Naive thymus-derived CD8-positive, alpha-beta T cell (primary cell): ENCODE measurements at regions not wholly inside any gene's neighbourhood (a gene's known extent, or its start where the extent isn't known, plus 50 kb on each side); places are given as distances from the start of the nearest gene placed in this dataset.

Experiments
- ATAC-seq, 2 donors: fragments of 150-1000 bp; cut with Tn5 transposase in 1 of 2; sonication (Bioruptor Pico), chemical (Tn5 transposase) in 1 of 2; 1 replicate in 1 of 2; 2 replicates in 1 of 2; pipeline ENCODE4 v1.10.0; 2021; ENCODE audit warnings: mild to moderate bottlenecking in 2 of 2, moderate library complexity in 2 of 2
- POLR2A ChIA-PET: fragments of 350-600 bp; sonication (Branson Sonifier 250); formaldehyde crosslinking; loops from one replicate; lab custom pipeline; 2021; ENCODE audit warnings: antibody characterized with exemption; lab: Charles Lee
- DNase-seq, 10 donors: peaks; one replicate each; pipeline versions ENCODE4 v3.0.0 to v3.0.0-alpha.2; 2020 to 2022
- H3K27ac Mint-ChIP-seq, 10 donors: one replicate each; pipeline ENCODE4 v1.8.0; 2020 to 2022; ENCODE audit warnings: mild to moderate bottlenecking in 10 of 10, mixed read lengths in 10 of 10, moderate library complexity in 4 of 10, inconsistent platforms in 1 of 10
- H3K27me3 Mint-ChIP-seq, 5 donors: one replicate each; pipeline ENCODE4 v1.8.0; 2021 to 2022; ENCODE audit warnings: mixed read lengths in 5 of 5
- H3K36me3 Mint-ChIP-seq, 3 donors: one replicate each; pipeline ENCODE4 v1.8.0; 2020 to 2022; ENCODE audit warnings: mixed read lengths in 3 of 3, mild to moderate bottlenecking in 2 of 3, inconsistent platforms in 1 of 3
- H3K4me1 Mint-ChIP-seq, 4 donors: one replicate each; pipeline ENCODE4 v1.8.0; 2021 to 2022; ENCODE audit warnings: mixed read lengths in 4 of 4
- H3K4me3 Mint-ChIP-seq, 10 donors: one replicate each; pipeline ENCODE4 v1.8.0; 2020 to 2022; ENCODE audit warnings: mild to moderate bottlenecking in 10 of 10, mixed read lengths in 10 of 10, moderate library complexity in 6 of 10, inconsistent platforms in 1 of 10
- H3K9me3 Mint-ChIP-seq, 9 donors: one replicate each; pipeline ENCODE4 v1.8.0; 2020 to 2022; ENCODE audit warnings: mixed read lengths in 9 of 9, mild to moderate bottlenecking in 3 of 9, inconsistent platforms in 1 of 9, moderate library complexity in 1 of 9

DNA sequence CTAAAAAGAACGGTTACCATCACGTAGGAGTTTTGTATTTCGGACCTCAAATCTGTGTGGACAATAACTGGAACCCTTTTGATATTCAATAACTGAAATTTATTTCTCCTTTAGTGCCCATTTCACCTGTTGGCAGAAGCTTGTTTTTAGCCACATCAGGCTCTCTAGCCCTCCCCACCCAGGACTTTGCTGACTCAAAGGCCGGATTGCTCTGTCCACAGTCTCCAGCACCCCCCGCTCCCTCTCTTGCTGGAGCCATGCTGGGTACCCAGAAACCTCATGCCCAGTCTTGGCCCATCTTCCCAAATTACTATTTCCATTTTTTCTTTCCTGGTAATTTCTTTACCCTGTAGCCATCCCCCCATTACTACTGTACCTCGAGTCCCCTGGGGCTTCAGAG is 55.8 kb upstream of the DUSP22 start:
- Mint-ChIP-seq H3K4me1 (peaks cover 13 to 30% (median 27%) of the 10 kb centered on the region in 4 donors), H3K27me3 (no peaks in the 10 kb centered on the region), H3K4me3 (peak overlapping the region; percentile 12 to 86 (median 78)), H3K36me3 (no peaks in the 10 kb centered on the region), H3K27ac (peak overlapping the region; percentile 86 to 99 (median 88)), H3K9me3 (no peaks in the 10 kb centered on the region)
- no peak for DNase-seq
- ATAC-seq: no peak
- POLR2A ChIA-PET: no interaction called here

GRCh38 chr6:240151-240550 is 52.1 kb upstream of the DUSP22 start:
- Mint-ChIP-seq H3K36me3 (no peaks in the 10 kb centered on the region), H3K27ac (peak overlapping the region in 1 of 10 donors; percentile 32), H3K4me3 (no peak overlapping the region), H3K27me3 (no peaks in the 10 kb centered on the region), H3K9me3 (peaks cover 0 to 2% (median 0%) of the 10 kb centered on the region in 9 donors), H3K4me1 (peaks cover 12 to 19% (median 18%) of the 10 kb centered on the region in 4 donors)
- no peak for DNase-seq
- POLR2A ChIA-PET: no interaction called here
- no peak for ATAC-seq

- Mint-ChIP-seq H3K4me1 (peaks cover 4 to 7% (median 6%) of the 10 kb centered on the region in 4 donors), H3K9me3 (peaks cover 0 to 2% (median 0%) of the 10 kb centered on the region in 9 donors), H3K36me3 (no peaks in the 10 kb centered on the region), H3K27me3 (no peaks in the 10 kb centered on the region), H3K4me3 (no peak overlapping the region), H3K27ac (peak overlapping the region in 2 of 10 donors; percentile 24 to 37)
- POLR2A ChIA-PET: no interaction called here
- DNase-seq (no peak), ATAC-seq (no peak)
Observed at GRCh38 chr6:241336-241865, 50.9 kb upstream of the DUSP22 start.
